ENCODE measurements at regions not wholly inside any gene's neighbourhood (a gene's known extent, or its start where the extent isn't known, plus 50 kb on each side); places are given as distances from the start of the nearest gene placed in this dataset.

DNA sequence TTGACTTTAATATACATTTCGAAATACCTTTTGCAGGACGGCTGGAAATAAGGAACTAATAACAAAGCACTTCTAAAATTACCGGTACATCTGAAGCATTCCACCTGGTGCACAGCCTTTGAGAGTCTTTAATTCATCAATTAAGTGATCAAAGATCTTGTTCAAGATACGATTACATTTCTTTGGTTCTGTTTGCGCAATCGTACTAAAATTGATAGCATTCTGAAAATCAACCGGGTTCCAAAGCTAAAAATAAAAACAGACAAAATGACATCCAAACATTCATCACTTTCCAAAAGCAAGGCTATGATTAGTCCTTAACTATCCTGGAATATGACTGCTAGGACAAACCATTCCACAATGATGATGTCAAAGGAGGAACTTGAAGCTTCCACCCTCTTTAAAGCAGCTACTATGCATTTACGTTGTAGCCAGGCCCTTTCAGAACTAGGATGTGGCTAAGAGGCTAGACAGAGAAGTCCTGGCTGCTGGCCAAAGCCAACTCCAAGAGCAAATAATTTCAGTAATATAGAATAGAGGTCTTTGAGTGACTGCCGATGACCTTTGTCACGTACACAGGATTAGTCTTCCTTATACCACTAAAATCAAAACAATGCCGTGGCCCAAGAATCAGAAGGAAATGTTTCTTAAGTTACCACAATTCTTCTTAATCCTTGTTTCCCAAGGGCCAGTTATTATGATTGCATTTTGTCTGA lies 299.8 kb upstream of the PSMD7 start:
- DNase-seq (ENCODE audit: low read depth) (peak; percentile 75), FAIRE-seq (no peak)
- H3K4me3 ChIP-seq (ENCODE audit: low read depth, low read length) = no peak overlapping the region
- no peaks in the 10 kb centered on the region for H3K27me3 ChIP-seq (ENCODE audit: control insufficient read depth, insufficient read depth, low read length)
- no peak for TF ChIP-seq CTCF (IDR thresholded peaks at IDR 0.05; ENCODE audit: insufficient read depth, low read length, severe bottlenecking)
- H3K36me3 ChIP-seq (ENCODE audit: control insufficient read depth, insufficient read depth, low read length) = no peaks in the 10 kb centered on the region

DNA sequence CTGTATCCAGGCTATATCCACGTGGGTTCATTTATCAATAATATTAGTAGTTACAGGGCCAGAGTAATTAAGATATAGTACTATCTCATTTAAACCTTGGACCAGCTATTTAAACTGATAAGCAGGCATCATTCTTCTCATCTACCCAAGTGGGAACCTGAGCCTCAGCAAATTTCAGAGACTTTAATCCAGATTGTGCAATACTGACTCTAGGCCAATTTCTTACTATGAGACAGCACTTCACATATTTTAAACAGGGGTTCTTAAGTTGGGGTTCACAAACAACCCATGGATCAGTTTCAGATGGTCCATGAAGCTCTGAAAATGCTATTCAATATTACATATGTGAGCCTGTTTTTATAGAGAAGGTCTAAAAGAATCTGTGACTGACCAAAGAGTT lies 302.7 kb upstream of the PSMD7 start:
- TF ChIP-seq CTCF (IDR thresholded peaks at IDR 0.05; ENCODE audit: insufficient read depth, low read length, severe bottlenecking) = no peak
- FAIRE-seq (no peak), DNase-seq (ENCODE audit: low read depth) (no peak)
- Histone ChIP-seq H3K36me3 (ENCODE audit: control insufficient read depth, insufficient read depth, low read length) (no peaks in the 10 kb centered on the region), H3K4me3 (ENCODE audit: low read depth, low read length) (no peak overlapping the region), H3K27me3 (ENCODE audit: control insufficient read depth, insufficient read depth, low read length) (no peaks in the 10 kb centered on the region)

GRCh38 chr16:73978407-73978784 lies 318.2 kb upstream of the PSMD7 start:
- Histone ChIP-seq H3K27me3 (ENCODE audit: control insufficient read depth, insufficient read depth, low read length) (no peaks in the 10 kb centered on the region), H3K36me3 (ENCODE audit: control insufficient read depth, insufficient read depth, low read length) (no peaks in the 10 kb centered on the region), H3K4me3 (ENCODE audit: low read depth, low read length) (no peak overlapping the region)
- FAIRE-seq (no peak), DNase-seq (ENCODE audit: low read depth) (no peak)
- TF ChIP-seq CTCF (IDR thresholded peaks at IDR 0.05; ENCODE audit: insufficient read depth, low read length, severe bottlenecking) = no peak

GRCh38 chr16:73976644-73977043 lies 320.0 kb upstream of the PSMD7 start:
- FAIRE-seq (no peak), DNase-seq (ENCODE audit: low read depth) (no peak)
- Histone ChIP-seq H3K36me3 (ENCODE audit: control insufficient read depth, insufficient read depth, low read length) (no peaks in the 10 kb centered on the region), H3K4me3 (ENCODE audit: low read depth, low read length) (no peak overlapping the region), H3K27me3 (ENCODE audit: control insufficient read depth, insufficient read depth, low read length) (no peaks in the 10 kb centered on the region)
- no peak for TF ChIP-seq CTCF (IDR thresholded peaks at IDR 0.05; ENCODE audit: insufficient read depth, low read length, severe bottlenecking)

- no peak for DNase-seq (ENCODE audit: low read depth)
- TF ChIP-seq CTCF (IDR thresholded peaks at IDR 0.05; ENCODE audit: insufficient read depth, low read length, severe bottlenecking) = no peak
- H3K27me3 ChIP-seq (ENCODE audit: control insufficient read depth, insufficient read depth, low read length) = no peaks in the 10 kb centered on the region
- FAIRE-seq = no peak
- H3K36me3 ChIP-seq (ENCODE audit: control insufficient read depth, insufficient read depth, low read length) = no peaks in the 10 kb centered on the region
- H3K4me3 ChIP-seq (ENCODE audit: low read depth, low read length) = no peak overlapping the region
Observed at GRCh38 chr16:73973174-73973573, 323.4 kb upstream of the PSMD7 start.

- no peak for FAIRE-seq
- no peaks in the 10 kb centered on the region for H3K36me3 ChIP-seq (ENCODE audit: control insufficient read depth, insufficient read depth, low read length)
- no peak for TF ChIP-seq CTCF (IDR thresholded peaks at IDR 0.05; ENCODE audit: insufficient read depth, low read length, severe bottlenecking)
- H3K27me3 ChIP-seq (ENCODE audit: control insufficient read depth, insufficient read depth, low read length) = no peaks in the 10 kb centered on the region
- no peak for DNase-seq (ENCODE audit: low read depth)
- no peak overlapping the region for H3K4me3 ChIP-seq (ENCODE audit: low read depth, low read length)
Observed at GRCh38 chr16:73966851-73967250, 329.8 kb upstream of the PSMD7 start.
